WTC11 (cell line): ENCODE measurements at regions not wholly inside any gene's neighbourhood (a gene's known extent, or its start where the extent isn't known, plus 50 kb on each side); places are given as distances from the start of the nearest gene placed in this dataset.

ENCODE experiments used
- ATAC-seq: fragments of 200-7000 bp; cut with Tn5 transposase; 2 replicates; pipeline ENCODE4 v1.10.0; 2021; ENCODE audit warnings: mild to moderate bottlenecking, moderate library complexity
- CTCF ChIA-PET: fragments of 300-600 bp; sonication (Branson Sonifier 250); formaldehyde crosslinking; loops from one replicate; lab custom pipeline; 2021; ENCODE audit warnings: antibody characterized with exemption; lab: Charles Lee
- POLR2A ChIA-PET: fragments of 350-600 bp; sonication (Branson Sonifier 250); formaldehyde crosslinking; loops from one replicate; lab custom pipeline; 2021; ENCODE audit warnings: antibody characterized with exemption; lab: Charles Lee
- DNase-seq: peaks from one replicate; pipeline ENCODE4 v3.0.0; 2021; ENCODE audit warnings: low spot score
- H3K27ac Mint-ChIP-seq: 2 replicates; pipeline ENCODE4 v1.8.0; 2021; ENCODE audit warnings: mixed read lengths
- H3K27me3 Mint-ChIP-seq: 2 replicates; pipeline ENCODE4 v1.8.0; 2021; ENCODE audit warnings: low read depth, mild to moderate bottlenecking, moderate library complexity, mixed read lengths
- H3K36me3 Mint-ChIP-seq: 2 replicates; pipeline ENCODE4 v1.8.0; 2021; ENCODE audit warnings: mixed read lengths
- H3K4me1 Mint-ChIP-seq: 2 replicates; pipeline ENCODE4 v1.8.0; 2022; ENCODE audit warnings: mixed read lengths
- H3K4me3 Mint-ChIP-seq: 2 replicates; pipeline ENCODE4 v1.8.0; 2021; ENCODE audit warnings: mild to moderate bottlenecking, moderate library complexity, mixed read lengths
- H3K9me3 Mint-ChIP-seq: 2 replicates; pipeline ENCODE4 v1.8.0; 2021; ENCODE audit warnings: mixed read lengths
- ATF6 ChIP-seq: sonication (generic); formaldehyde crosslinking; IDR thresholded peaks from 2 replicates; pipeline ENCODE4 v1.8.1; 2023; ENCODE audit warnings: mild to moderate bottlenecking, missing genetic modification reagents
- EMX1 ChIP-seq: fragments of 250-450 bp; sonication (Bioruptor Pico); IDR thresholded peaks from 2 replicates; pipeline ENCODE4 v1.8.0; 2021; ENCODE audit warnings: mild to moderate bottlenecking
- ESRRA ChIP-seq: sonication (generic); formaldehyde crosslinking; IDR thresholded peaks from 2 replicates; pipeline ENCODE4 v1.8.1; 2022; ENCODE audit warnings: mild to moderate bottlenecking, missing genetic modification reagents, borderline replicate concordance
- GRHL2 ChIP-seq: fragments of 250-450 bp; sonication (Bioruptor Pico); IDR thresholded peaks from 2 replicates; pipeline ENCODE4 v1.8.0; 2022; ENCODE audit warnings: mild to moderate bottlenecking, moderate library complexity; ENCODE audit not compliant: insufficient replicate concordance, severe bottlenecking
- JUN ChIP-seq: sonication (generic); formaldehyde crosslinking; IDR thresholded peaks from 2 replicates; pipeline ENCODE4 v1.8.0; 2023; ENCODE audit warnings: mild to moderate bottlenecking, missing genetic modification reagents
- PREB ChIP-seq: sonication (generic); formaldehyde crosslinking; IDR thresholded peaks from 2 replicates; pipeline ENCODE4 v1.8.1; 2022; ENCODE audit warnings: mild to moderate bottlenecking, missing genetic modification reagents, moderate library complexity, borderline replicate concordance
- RORB ChIP-seq: fragments of 250-450 bp; sonication (Bioruptor Pico); IDR thresholded peaks from 2 replicates; pipeline ENCODE4 v1.9.0; 2021; ENCODE audit warnings: mild to moderate bottlenecking
- SMAD4 ChIP-seq: sonication (generic); formaldehyde crosslinking; IDR thresholded peaks from 2 replicates; pipeline ENCODE4 v1.8.0; 2022; ENCODE audit warnings: mild to moderate bottlenecking, missing genetic modification reagents
- SP1 ChIP-seq: sonication (generic); formaldehyde crosslinking; conservative IDR thresholded peaks from 2 replicates; pipeline ENCODE4 v1.8.1; 2022; ENCODE audit warnings: missing genetic modification reagents
- ZNF263 ChIP-seq: sonication (generic); formaldehyde crosslinking; IDR thresholded peaks from 2 replicates; pipeline ENCODE4 v1.8.1; 2022; ENCODE audit warnings: low read depth, mild to moderate bottlenecking, moderate library complexity, missing genetic modification reagents
- ZNF396 ChIP-seq: fragments of 250-450 bp; sonication (Bioruptor Pico); IDR thresholded peaks from 2 replicates; pipeline ENCODE4 v1.8.0; 2021; ENCODE audit warnings: mild to moderate bottlenecking, moderate library complexity, borderline replicate concordance
- ZNF423 ChIP-seq: fragments of 250-450 bp; sonication (Bioruptor Pico); IDR thresholded peaks from 2 replicates; pipeline ENCODE4 v2.1.2; 2022; ENCODE audit warnings: mild to moderate bottlenecking, moderate library complexity
- TF ChIP-seq, protein P1 (sequence below): sonication (generic); formaldehyde crosslinking; conservative IDR thresholded peaks from 2 replicates; pipeline ENCODE4 v1.8.1; 2023; ENCODE audit warnings: mild to moderate bottlenecking, low read depth, missing genetic modification reagents, moderate library complexity
- TF ChIP-seq, protein P2 (sequence below): sonication (generic); formaldehyde crosslinking; IDR thresholded peaks from 2 replicates; pipeline ENCODE4 v1.8.1; 2023; ENCODE audit warnings: mild to moderate bottlenecking, missing genetic modification reagents, moderate library complexity
- TF ChIP-seq, protein P3 (sequence below): sonication (generic); formaldehyde crosslinking; IDR thresholded peaks from 2 replicates; pipeline ENCODE4 v1.8.1; 2022; ENCODE audit warnings: low read depth, missing genetic modification reagents, borderline replicate concordance
- TF ChIP-seq, protein P4 (sequence below): sonication (generic); formaldehyde crosslinking; IDR thresholded peaks from 2 replicates; pipeline ENCODE4 v1.8.1; 2023; ENCODE audit warnings: mild to moderate bottlenecking, moderate library complexity, missing genetic modification reagents

GRCh38 chrX:116282751-116283150, 112.2 kb downstream of the AGTR2 start (continued):
- TF ChIP-seq, protein P1, sequence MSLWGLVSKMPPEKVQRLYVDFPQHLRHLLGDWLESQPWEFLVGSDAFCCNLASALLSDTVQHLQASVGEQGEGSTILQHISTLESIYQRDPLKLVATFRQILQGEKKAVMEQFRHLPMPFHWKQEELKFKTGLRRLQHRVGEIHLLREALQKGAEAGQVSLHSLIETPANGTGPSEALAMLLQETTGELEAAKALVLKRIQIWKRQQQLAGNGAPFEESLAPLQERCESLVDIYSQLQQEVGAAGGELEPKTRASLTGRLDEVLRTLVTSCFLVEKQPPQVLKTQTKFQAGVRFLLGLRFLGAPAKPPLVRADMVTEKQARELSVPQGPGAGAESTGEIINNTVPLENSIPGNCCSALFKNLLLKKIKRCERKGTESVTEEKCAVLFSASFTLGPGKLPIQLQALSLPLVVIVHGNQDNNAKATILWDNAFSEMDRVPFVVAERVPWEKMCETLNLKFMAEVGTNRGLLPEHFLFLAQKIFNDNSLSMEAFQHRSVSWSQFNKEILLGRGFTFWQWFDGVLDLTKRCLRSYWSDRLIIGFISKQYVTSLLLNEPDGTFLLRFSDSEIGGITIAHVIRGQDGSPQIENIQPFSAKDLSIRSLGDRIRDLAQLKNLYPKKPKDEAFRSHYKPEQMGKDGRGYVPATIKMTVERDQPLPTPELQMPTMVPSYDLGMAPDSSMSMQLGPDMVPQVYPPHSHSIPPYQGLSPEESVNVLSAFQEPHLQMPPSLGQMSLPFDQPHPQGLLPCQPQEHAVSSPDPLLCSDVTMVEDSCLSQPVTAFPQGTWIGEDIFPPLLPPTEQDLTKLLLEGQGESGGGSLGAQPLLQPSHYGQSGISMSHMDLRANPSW (CRISPR knock-in tag): no peak
- TF ChIP-seq ESRRA (no peak), ZNF263 (CRISPR knock-in tag) (no peak)

GRCh38 chrX:116284400-116284799, 113.9 kb downstream of the AGTR2 start:
- Mint-ChIP-seq H3K9me3 (0 out of 2 replicates have a peak, but pooled peaks cover 5% of the 10 kb centered on the region), H3K4me1 (peaks cover 23% of the 10 kb centered on the region), H3K27me3 (no peaks in the 10 kb centered on the region; the same call in 1 of the 2 replicates), H3K36me3 (no peaks in the 10 kb centered on the region), H3K4me3 (no peak overlapping the region), H3K27ac (no peak overlapping the region)
- ChIA-PET POLR2A (no interaction called here), CTCF (no interaction called here)
- DNase-seq (no peak), ATAC-seq (no peak)
- TF ChIP-seq ATF6 (CRISPR knock-in tag): no peak
- TF ChIP-seq ZNF396 (CRISPR knock-in tag): no peak
- TF ChIP-seq JUN (CRISPR knock-in tag): no peak
- no peak for TF ChIP-seq RORB (CRISPR knock-in tag)
- TF ChIP-seq SMAD4 (CRISPR knock-in tag): no peak
- TF ChIP-seq, protein P2, sequence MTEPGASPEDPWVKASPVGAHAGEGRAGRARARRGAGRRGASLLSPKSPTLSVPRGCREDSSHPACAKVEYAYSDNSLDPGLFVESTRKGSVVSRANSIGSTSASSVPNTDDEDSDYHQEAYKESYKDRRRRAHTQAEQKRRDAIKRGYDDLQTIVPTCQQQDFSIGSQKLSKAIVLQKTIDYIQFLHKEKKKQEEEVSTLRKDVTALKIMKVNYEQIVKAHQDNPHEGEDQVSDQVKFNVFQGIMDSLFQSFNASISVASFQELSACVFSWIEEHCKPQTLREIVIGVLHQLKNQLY (CRISPR knock-in tag): no peak
- no peak for TF ChIP-seq EMX1 (CRISPR knock-in tag)
- TF ChIP-seq ZNF423 (CRISPR knock-in tag): no peak
- TF ChIP-seq, protein P3, sequence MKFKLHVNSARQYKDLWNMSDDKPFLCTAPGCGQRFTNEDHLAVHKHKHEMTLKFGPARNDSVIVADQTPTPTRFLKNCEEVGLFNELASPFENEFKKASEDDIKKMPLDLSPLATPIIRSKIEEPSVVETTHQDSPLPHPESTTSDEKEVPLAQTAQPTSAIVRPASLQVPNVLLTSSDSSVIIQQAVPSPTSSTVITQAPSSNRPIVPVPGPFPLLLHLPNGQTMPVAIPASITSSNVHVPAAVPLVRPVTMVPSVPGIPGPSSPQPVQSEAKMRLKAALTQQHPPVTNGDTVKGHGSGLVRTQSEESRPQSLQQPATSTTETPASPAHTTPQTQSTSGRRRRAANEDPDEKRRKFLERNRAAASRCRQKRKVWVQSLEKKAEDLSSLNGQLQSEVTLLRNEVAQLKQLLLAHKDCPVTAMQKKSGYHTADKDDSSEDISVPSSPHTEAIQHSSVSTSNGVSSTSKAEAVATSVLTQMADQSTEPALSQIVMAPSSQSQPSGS (CRISPR knock-in tag): no peak
- TF ChIP-seq, protein P4, sequence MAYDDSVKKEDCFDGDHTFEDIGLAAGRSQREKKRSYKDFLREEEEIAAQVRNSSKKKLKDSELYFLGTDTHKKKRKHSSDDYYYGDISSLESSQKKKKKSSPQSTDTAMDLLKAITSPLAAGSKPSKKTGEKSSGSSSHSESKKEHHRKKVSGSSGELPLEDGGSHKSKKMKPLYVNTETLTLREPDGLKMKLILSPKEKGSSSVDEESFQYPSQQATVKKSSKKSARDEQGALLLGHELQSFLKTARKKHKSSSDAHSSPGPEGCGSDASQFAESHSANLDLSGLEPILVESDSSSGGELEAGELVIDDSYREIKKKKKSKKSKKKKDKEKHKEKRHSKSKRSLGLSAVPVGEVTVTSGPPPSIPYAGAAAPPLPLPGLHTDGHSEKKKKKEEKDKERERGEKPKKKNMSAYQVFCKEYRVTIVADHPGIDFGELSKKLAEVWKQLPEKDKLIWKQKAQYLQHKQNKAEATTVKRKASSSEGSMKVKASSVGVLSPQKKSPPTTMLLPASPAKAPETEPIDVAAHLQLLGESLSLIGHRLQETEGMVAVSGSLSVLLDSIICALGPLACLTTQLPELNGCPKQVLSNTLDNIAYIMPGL: no peak
- no peak for TF ChIP-seq GRHL2 (CRISPR knock-in tag)
- TF ChIP-seq PREB (CRISPR knock-in tag): no peak
- TF ChIP-seq SP1 (CRISPR knock-in tag): no peak
